ENCODE measurements at regions not wholly inside any gene's neighbourhood (a gene's known extent, or its start where the extent isn't known, plus 50 kb on each side); places are given as distances from the start of the nearest gene placed in this dataset.
A peak's percentile ranks its signal among the peaks of the same experiment; 100 is the strongest.

DNA sequence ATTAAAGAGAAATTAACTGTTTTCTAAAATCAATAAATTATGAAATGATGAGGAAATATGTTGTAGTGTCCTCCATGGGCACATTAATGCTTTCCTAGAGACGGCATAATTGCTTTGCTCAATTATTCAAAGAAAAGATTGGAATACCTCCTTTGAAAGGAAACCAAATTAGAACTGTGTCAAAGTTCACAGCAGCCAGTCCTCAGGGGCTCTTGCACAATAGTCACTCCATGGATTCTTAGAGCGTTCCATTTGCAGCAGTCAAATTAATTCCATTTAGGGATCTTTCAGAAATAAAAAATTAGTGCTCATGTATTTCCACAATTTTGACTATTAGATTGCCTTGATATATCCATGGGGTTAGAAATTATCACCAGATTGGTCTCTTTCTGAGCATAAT lies 841.6 kb upstream of the DPPA4 start:
- no peaks in the 10 kb centered on the region for H3K9me3 Mint-ChIP-seq
- peaks cover 1% of the 10 kb centered on the region; the same call in 1 of the 2 replicates for H3K27me3 Mint-ChIP-seq (ENCODE audit: insufficient read depth)
- no peak overlapping the region for H3K4me3 Mint-ChIP-seq
- no peak overlapping the region for H3K27ac Mint-ChIP-seq
- TF ChIP-seq CTCF (IDR thresholded peaks at IDR 0.05) = no peak
- peaks cover 28% of the 10 kb centered on the region for H3K4me1 Mint-ChIP-seq (ENCODE audit: low read depth)
- no peaks in the 10 kb centered on the region for H3K36me3 Mint-ChIP-seq (ENCODE audit: low read depth)
- DNase-seq = no peak

DNA sequence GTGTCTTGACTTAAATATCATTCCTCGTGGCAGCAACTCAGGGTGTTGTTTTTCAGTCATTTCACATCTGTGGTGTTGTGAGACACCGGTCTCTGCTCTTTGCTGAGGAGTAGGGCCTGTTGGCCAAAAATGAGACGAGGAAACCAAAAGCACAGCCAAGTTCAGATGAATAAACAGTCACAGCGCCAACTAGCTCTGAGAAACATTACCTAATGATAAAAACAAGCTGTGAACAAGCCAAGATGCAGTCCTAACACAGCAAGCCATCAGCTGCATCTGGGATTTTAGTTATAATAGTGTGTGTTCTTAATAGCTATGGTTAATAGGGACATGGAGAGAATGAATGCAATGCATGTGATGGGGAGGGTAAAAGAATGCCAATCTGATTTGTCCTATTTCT lies 843.4 kb upstream of the DPPA4 start:
- TF ChIP-seq CTCF (IDR thresholded peaks at IDR 0.05) = peak; percentile 26; the same call in 1 of the 2 replicates

DNA sequence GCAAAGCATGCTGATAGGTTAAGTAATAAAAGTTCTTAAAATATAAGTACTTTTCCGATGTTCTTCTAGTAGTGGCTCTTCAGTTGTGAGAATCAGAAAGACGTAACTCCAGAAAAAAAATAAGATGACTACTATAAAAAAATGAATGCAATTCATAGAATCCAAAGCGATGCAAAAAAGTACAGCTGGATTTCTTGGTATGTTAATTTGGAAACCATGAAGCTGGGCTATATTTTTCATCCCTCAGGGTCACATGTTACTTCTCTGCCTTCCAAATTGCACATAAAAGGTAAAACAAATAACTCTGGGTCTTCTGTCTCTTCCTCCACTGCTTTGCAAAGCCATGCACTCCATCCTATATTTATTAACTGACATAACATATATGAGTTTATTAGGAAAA lies 843.9 kb upstream of the DPPA4 start:
- peaks cover 21% of the 10 kb centered on the region for H3K4me1 Mint-ChIP-seq (ENCODE audit: low read depth)
- H3K27me3 Mint-ChIP-seq (ENCODE audit: insufficient read depth) = peaks cover 1% of the 10 kb centered on the region; the same call in 1 of the 2 replicates
- no peaks in the 10 kb centered on the region for H3K9me3 Mint-ChIP-seq
- no peak for TF ChIP-seq CTCF (IDR thresholded peaks at IDR 0.05)
- DNase-seq = no peak
- H3K4me3 Mint-ChIP-seq = peak overlapping the region; percentile 50; the same call in 1 of the 2 replicates
- H3K27ac Mint-ChIP-seq = no peak overlapping the region; the same call in 1 of the 2 replicates
- no peaks in the 10 kb centered on the region for H3K36me3 Mint-ChIP-seq (ENCODE audit: low read depth)

More for the DNA sequence above, 843.4 kb upstream of the DPPA4 start:
- Mint-ChIP-seq H3K4me1 (ENCODE audit: low read depth) (peaks cover 21% of the 10 kb centered on the region), H3K27me3 (ENCODE audit: insufficient read depth) (peaks cover 1% of the 10 kb centered on the region; the same call in 1 of the 2 replicates), H3K4me3 (peak overlapping the region; percentile 50; the same call in 1 of the 2 replicates), H3K9me3 (no peaks in the 10 kb centered on the region), H3K36me3 (ENCODE audit: low read depth) (no peaks in the 10 kb centered on the region), H3K27ac (peak overlapping the region; percentile 5; the same call in 1 of the 2 replicates)
- DNase-seq = no peak

DNA sequence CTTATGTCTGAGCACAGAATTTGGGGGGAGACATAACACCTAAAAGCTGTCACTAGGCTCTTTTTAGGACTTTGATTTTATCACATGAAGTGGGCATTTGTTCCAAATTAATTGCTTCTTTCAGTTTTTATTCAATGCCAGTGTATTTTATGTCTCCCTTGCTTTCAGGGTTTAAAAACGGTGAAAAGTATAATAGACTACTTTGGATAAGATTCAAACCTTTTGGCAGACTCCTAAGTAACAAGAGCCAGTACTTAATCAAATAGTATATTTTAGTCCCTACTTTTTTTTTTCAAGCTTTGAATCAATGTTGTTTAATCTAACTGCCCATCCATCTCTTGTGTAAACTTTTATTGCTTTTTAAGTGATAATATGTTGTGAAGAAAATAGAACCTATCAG lies 847.2 kb upstream of the DPPA4 start:
- Mint-ChIP-seq H3K27ac (no peak overlapping the region), H3K9me3 (no peaks in the 10 kb centered on the region), H3K27me3 (ENCODE audit: insufficient read depth) (peaks cover 1% of the 10 kb centered on the region; the same call in 1 of the 2 replicates), H3K4me3 (no peak overlapping the region), H3K36me3 (ENCODE audit: low read depth) (no peaks in the 10 kb centered on the region), H3K4me1 (ENCODE audit: low read depth) (peaks cover 10% of the 10 kb centered on the region)
- no peak for DNase-seq
- no peak for TF ChIP-seq CTCF (IDR thresholded peaks at IDR 0.05)

- no peak for DNase-seq
- TF ChIP-seq CTCF (IDR thresholded peaks at IDR 0.05) = no peak
- H3K27me3 Mint-ChIP-seq (ENCODE audit: insufficient read depth) = no peaks in the 10 kb centered on the region
Measured at GRCh38 chr3:110193074-110193473, 855.7 kb upstream of the DPPA4 start.

More at GRCh38 chr3:110193074-110193473, 855.7 kb upstream of the DPPA4 start:
- no peak overlapping the region for H3K4me3 Mint-ChIP-seq
- H3K27ac Mint-ChIP-seq = no peak overlapping the region
- H3K4me1 Mint-ChIP-seq (ENCODE audit: low read depth) = peaks cover 6% of the 10 kb centered on the region
- no peaks in the 10 kb centered on the region for H3K9me3 Mint-ChIP-seq
- no peaks in the 10 kb centered on the region for H3K36me3 Mint-ChIP-seq (ENCODE audit: low read depth)

Measured in HFFc6 (cell line).